DMS 273 (cell line): ENCODE measurements at regions not wholly inside any gene's neighbourhood (a gene's known extent, or its start where the extent isn't known, plus 50 kb on each side); places are given as distances from the start of the nearest gene placed in this dataset.

ENCODE experiments used
- DNase-seq: peaks from one replicate; lab custom pipeline; 2025; ENCODE audit not compliant: unreplicated experiment; lab: John Stamatoyannopoulos, UW

- no peak for DNase-seq
Measured at GRCh38 chr2:6685447-6685846, 180.3 kb downstream of the CMPK2 start.

GRCh38 chr2:6692056-6692455, 173.7 kb downstream of the CMPK2 start:
- DNase-seq, result peak; percentile 1

GRCh38 chr2:6692819-6693218, 172.9 kb downstream of the CMPK2 start:
- no peak for DNase-seq

GRCh38 chr2:6694555-6694954, 171.2 kb downstream of the CMPK2 start:
- no peak for DNase-seq

- no peak for DNase-seq
Measured at GRCh38 chr2:6700335-6700734, 165.4 kb downstream of the CMPK2 start.

- DNase-seq, result no peak
Measured at GRCh38 chr2:6704077-6704476, 161.6 kb downstream of the CMPK2 start.

- DNase-seq, result no peak
Measured at GRCh38 chr2:6721395-6721794, 144.3 kb downstream of the CMPK2 start.

GRCh38 chr2:6722574-6722973, 143.1 kb downstream of the CMPK2 start:
- no peak for DNase-seq

GRCh38 chr2:6723865-6724604, 141.7 kb downstream of the CMPK2 start:
- no peak for DNase-seq

- no peak for DNase-seq
Measured at GRCh38 chr2:6724605-6725140, 141.0 kb downstream of the CMPK2 start.

- DNase-seq, result no peak
Measured at GRCh38 chr2:6728156-6728555, 137.6 kb downstream of the CMPK2 start.

GRCh38 chr2:6730003-6730402, 135.7 kb downstream of the CMPK2 start:
- no peak for DNase-seq

GRCh38 chr2:6730649-6731532, 134.8 kb downstream of the CMPK2 start:
- DNase-seq, result no peak

- DNase-seq, result no peak
Measured at GRCh38 chr2:6739547-6739946, 126.2 kb downstream of the CMPK2 start.

- DNase-seq, result no peak
Measured at GRCh38 chr2:6741229-6741628, 124.5 kb downstream of the CMPK2 start.

GRCh38 chr2:6744038-6744437, 121.7 kb downstream of the CMPK2 start:
- DNase-seq, result no peak

GRCh38 chr2:6747433-6747832, 118.3 kb downstream of the CMPK2 start:
- DNase-seq, result no peak

- no peak for DNase-seq
Measured at GRCh38 chr2:6748406-6749067, 117.2 kb downstream of the CMPK2 start.

GRCh38 chr2:6749962-6750361, 115.7 kb downstream of the CMPK2 start:
- no peak for DNase-seq

GRCh38 chr2:6750411-6751158, 115.1 kb downstream of the CMPK2 start:
- no peak for DNase-seq

GRCh38 chr2:6754419-6754818, 111.3 kb downstream of the CMPK2 start:
- DNase-seq, result no peak
